ENCODE measurements at regions not wholly inside any gene's neighbourhood (a gene's known extent, or its start where the extent isn't known, plus 50 kb on each side); places are given as distances from the start of the nearest gene placed in this dataset.

DNA sequence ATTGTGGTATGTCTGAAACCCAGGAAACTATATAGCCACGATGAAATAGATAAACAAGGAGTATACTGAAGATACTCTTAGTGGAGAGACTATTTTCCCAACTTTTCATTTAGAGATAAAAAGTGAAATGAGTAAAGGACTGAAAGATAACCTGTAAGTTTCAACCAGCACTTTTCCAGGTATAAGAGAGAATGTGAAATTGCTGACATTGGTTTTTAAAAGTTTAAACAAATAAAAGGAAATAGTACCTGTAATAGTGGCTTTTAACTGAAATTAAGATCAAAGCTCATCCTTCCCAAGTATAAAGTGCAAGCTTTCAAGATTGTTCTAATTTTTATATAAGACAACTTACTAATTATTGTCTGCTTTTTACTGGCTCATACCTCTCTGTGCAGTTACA, 130.2 kb upstream of the CCN2 start:
- TF ChIP-seq, protein P1, sequence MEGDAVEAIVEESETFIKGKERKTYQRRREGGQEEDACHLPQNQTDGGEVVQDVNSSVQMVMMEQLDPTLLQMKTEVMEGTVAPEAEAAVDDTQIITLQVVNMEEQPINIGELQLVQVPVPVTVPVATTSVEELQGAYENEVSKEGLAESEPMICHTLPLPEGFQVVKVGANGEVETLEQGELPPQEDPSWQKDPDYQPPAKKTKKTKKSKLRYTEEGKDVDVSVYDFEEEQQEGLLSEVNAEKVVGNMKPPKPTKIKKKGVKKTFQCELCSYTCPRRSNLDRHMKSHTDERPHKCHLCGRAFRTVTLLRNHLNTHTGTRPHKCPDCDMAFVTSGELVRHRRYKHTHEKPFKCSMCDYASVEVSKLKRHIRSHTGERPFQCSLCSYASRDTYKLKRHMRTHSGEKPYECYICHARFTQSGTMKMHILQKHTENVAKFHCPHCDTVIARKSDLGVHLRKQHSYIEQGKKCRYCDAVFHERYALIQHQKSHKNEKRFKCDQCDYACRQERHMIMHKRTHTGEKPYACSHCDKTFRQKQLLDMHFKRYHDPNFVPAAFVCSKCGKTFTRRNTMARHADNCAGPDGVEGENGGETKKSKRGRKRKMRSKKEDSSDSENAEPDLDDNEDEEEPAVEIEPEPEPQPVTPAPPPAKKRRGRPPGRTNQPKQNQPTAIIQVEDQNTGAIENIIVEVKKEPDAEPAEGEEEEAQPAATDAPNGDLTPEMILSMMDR (IDR thresholded peaks at IDR 0.05; ENCODE audit: poor library complexity) = no peak
- no peak for TF ChIP-seq EZH2phosphoT487 (IDR thresholded peaks at IDR 0.05; ENCODE audit: low read depth, severe bottlenecking, unreplicated experiment)
- TF ChIP-seq EZH2 (IDR thresholded peaks at IDR 0.05; ENCODE audit: borderline replicate concordance) = no peak
